ENCODE measurements at regions not wholly inside any gene's neighbourhood (a gene's known extent, or its start where the extent isn't known, plus 50 kb on each side); places are given as distances from the start of the nearest gene placed in this dataset.

- TF ChIP-seq INSM2 (tag by site-specific recombination; IDR thresholded peaks at IDR 0.05) (no peak), ZNF704 (tag by site-specific recombination; IDR thresholded peaks at IDR 0.05) (no peak), TSHZ1 (tag by site-specific recombination; IDR thresholded peaks at IDR 0.05; ENCODE audit: borderline replicate concordance) (no peak), ZNF639 (tag by site-specific recombination; IDR thresholded peaks at IDR 0.05) (no peak), ZNF555 (tag by site-specific recombination; conservative IDR thresholded peaks at IDR 0.05) (no peak), ZNF416 (tag by site-specific recombination; IDR thresholded peaks at IDR 0.05) (no peak), PRDM1 (tag by site-specific recombination; IDR thresholded peaks at IDR 0.05) (no peak), ZNF140 (tag by site-specific recombination; IDR thresholded peaks at IDR 0.05) (no peak)
These were observed 85.3 kb upstream of the CAST start (continued) for GRCh38 chr5:96576876-96577275.

DNA sequence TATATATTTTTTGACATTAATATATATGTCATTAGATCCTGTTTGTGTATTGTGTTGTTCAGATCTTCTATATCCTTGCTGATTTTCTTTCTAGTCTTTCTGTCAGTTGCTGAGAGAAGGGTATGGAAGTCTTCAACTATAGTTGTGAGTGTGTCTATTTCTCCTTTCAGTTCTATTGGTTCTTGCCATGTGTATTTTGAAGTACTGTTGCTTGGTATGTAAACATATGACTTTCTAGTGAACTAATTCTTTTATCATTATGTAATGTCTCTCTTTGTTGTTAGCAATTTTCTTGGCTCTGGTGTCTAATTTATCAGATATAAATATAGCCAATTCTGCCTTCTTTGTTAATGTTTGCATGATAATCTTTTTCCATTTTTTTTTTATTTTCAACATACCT is 84.3 kb upstream of the CAST start:
- TF ChIP-seq, protein P1, sequence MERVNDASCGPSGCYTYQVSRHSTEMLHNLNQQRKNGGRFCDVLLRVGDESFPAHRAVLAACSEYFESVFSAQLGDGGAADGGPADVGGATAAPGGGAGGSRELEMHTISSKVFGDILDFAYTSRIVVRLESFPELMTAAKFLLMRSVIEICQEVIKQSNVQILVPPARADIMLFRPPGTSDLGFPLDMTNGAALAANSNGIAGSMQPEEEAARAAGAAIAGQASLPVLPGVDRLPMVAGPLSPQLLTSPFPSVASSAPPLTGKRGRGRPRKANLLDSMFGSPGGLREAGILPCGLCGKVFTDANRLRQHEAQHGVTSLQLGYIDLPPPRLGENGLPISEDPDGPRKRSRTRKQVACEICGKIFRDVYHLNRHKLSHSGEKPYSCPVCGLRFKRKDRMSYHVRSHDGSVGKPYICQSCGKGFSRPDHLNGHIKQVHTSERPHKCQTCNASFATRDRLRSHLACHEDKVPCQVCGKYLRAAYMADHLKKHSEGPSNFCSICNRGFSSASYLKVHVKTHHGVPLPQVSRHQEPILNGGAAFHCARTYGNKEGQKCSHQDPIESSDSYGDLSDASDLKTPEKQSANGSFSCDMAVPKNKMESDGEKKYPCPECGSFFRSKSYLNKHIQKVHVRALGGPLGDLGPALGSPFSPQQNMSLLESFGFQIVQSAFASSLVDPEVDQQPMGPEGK (tag by site-specific recombination; IDR thresholded peaks at IDR 0.05): no peak
- no peak for TF ChIP-seq ZNF266 (tag by site-specific recombination; IDR thresholded peaks at IDR 0.05; ENCODE audit: low read depth)
- TF ChIP-seq ZNF76 (tag by site-specific recombination; IDR thresholded peaks at IDR 0.05; ENCODE audit: borderline replicate concordance, low read depth): no peak
- TF ChIP-seq ZNF521 (tag by site-specific recombination; IDR thresholded peaks at IDR 0.05): no peak
- no peak for TF ChIP-seq ZNF140 (tag by site-specific recombination; IDR thresholded peaks at IDR 0.05)
- TF ChIP-seq ZNF37A (tag by site-specific recombination; IDR thresholded peaks at IDR 0.05): no peak
- TF ChIP-seq ZBTB21 (tag by site-specific recombination; IDR thresholded peaks at IDR 0.05): no peak
- no peak for TF ChIP-seq ZNF214 (tag by site-specific recombination; IDR thresholded peaks at IDR 0.05; ENCODE audit: borderline replicate concordance)
- Histone ChIP-seq H3K4me3 (ENCODE audit: low read depth, low read length) (no peak overlapping the region), H3K36me3 (ENCODE audit: control insufficient read depth in 2 of 2, insufficient read depth in 1 of 2, low read length in 2 of 2) (no peaks in the 10 kb centered on the region), H3K27ac (ENCODE audit: extremely low read depth, low read depth, low read length) (no peak overlapping the region), H3K4me1 (ENCODE audit: control insufficient read depth, insufficient read depth, low read length) (peaks cover 3% of the 10 kb centered on the region; the same call in 1 of the 2 replicates), H3K9me3 (ENCODE audit: control insufficient read depth, insufficient read depth, low read depth, low read length) (no peaks in the 10 kb centered on the region)
- CTCF ChIA-PET: no interaction called here
- POLR2A ChIA-PET: no interaction called here
